ENCODE measurements at regions not wholly inside any gene's neighbourhood (a gene's known extent, or its start where the extent isn't known, plus 50 kb on each side); places are given as distances from the start of the nearest gene placed in this dataset.

GRCh38 chr9:135009051-135009560 lies 78.4 kb upstream of the OLFM1 start:
- DNase-seq (ENCODE audit: low spot score), result no peak

DNA sequence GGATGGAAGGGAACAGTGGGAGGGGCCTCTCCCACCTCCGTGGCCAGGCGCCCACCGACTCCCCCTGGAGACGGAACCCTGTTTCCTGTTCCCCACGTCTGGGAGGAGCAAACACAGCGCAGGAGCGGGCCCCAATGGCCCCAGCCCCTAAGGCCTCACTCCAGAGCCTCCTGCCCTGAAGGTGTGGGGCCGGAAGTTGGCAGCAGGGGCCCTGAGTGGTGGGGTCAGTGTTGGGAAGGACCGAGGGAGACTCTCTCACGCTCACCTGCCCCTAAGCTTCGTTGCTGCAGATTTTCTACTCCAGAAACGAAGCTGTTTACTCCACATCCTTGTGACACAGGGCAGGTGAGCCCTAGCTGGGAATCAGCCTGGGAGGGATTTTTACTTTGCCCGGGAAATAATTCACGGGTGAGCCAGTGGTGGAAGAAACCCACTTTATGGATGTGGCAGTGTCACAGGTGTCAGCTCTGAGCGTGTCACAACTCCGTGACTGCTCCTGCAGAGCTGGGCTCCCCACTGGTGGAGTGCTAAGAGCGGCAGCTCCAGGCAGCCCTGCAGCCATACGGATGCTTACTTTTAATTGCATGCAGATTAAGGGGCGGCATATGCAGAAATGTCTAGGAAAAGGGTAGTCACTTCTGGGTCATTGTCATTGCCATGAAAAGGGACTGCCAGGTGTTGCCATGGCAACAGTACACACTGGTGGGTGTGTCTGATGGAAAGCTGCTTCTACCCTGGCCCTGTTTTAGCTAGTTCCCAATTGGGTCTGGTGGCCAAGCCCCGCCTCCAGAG lies 77.5 kb upstream of the OLFM1 start:
- no peak for DNase-seq (ENCODE audit: low spot score)

DNA sequence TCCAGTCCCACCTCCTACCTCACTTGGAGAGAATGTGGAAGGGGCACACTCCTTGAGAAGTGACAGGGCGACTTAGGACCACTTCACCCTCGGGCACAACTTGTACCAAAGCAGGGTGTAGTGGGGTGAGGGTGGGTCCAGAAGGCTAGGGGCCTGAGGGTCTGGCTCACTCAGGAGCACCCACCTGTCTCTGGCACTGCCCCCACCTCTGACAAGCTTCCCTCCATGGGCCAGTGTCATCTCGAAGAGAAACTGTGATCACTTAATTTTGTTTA lies 76.9 kb upstream of the OLFM1 start:
- DNase-seq (ENCODE audit: low spot score), result no peak

DNA sequence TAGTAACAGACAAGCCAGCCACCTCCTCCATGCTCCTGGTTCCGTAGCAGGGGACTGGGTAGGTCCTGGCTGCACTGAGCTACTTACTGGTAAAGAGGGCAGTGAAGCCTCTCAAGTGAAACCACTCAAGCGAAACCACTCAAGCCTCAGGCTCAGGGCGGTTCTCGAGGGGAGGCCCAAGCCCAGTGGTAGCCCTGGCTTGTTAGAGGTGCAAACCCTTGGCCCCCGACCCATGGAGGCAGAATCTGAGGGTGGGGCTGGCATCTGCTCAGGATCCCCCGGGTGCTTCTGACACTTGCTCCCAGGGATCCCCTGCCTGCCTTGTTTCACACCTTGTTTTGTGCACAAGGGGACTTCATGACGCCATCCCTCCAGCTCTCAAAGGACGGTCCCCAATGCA lies 76.5 kb upstream of the OLFM1 start:
- no peak for DNase-seq (ENCODE audit: low spot score)

DNA sequence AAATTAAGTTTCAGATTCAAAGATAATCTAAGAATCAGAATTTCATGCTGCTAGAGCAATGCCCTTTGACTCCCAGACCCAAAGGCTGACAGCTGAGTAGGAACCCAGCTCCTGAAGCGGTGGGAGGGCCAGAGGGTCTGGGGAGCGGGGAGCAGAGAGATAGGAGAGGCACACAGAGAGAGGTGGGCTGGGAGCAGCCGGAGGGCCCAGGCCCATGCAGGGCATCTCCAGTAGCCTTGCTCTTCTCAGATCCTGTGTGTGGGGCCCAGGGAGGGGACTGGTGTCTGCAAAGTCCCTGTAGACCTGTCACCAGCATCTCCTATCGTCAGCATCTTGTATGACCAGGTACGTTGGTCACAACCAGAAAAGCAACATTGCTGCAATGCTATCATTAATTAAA lies 75.3 kb upstream of the OLFM1 start:
- DNase-seq (ENCODE audit: low spot score), result no peak

- no peak for DNase-seq (ENCODE audit: low spot score)
Observed at GRCh38 chr9:135014311-135015010, 73.0 kb upstream of the OLFM1 start.

DNA sequence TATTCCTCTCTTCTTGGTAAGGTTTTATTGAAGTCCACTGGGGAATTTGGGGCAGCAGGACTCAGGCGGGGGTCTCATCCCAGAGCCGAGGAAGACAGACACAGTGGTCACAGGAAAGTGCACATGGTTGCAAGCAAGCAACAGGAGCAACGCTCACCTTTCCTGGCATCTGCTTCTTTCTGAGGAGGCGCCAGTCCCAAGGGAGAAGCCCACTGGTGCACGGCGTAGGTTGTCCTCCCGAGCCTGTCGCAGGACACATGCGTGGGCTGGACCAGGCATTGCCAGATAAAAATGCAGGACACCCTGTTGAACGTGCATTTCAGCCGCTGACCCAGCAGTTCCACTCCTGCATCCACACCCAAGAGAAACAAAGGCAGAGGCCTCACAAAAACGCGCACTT lies 72.4 kb upstream of the OLFM1 start:
- DNase-seq (ENCODE audit: low spot score), result no peak

DNA sequence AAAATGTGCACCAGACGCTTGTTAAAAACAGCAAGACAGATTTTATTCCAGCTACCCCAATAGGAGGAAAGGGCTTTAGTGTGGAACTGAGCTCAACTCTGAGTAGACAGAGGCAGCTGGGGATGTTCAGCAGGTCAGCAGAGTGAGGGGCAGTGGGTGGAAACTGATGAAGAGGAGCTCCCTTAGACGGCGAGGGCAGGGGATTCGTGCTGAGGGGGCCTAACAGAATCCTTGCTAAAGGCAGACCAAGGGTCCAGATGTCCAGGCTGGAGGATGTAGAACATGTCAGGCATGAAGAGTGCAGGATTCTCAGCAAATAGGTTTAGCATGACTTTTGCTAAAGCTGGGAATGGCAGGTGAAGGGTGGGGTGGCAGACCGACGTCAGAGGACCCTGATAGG lies 71.9 kb upstream of the OLFM1 start:
- no peak for DNase-seq (ENCODE audit: low spot score)

GRCh38 chr9:135016037-135016640 lies 71.3 kb upstream of the OLFM1 start:
- DNase-seq (ENCODE audit: low spot score), result no peak

- DNase-seq (ENCODE audit: low spot score), result no peak
Observed at GRCh38 chr9:135016876-135017275, 70.6 kb upstream of the OLFM1 start.

DNA sequence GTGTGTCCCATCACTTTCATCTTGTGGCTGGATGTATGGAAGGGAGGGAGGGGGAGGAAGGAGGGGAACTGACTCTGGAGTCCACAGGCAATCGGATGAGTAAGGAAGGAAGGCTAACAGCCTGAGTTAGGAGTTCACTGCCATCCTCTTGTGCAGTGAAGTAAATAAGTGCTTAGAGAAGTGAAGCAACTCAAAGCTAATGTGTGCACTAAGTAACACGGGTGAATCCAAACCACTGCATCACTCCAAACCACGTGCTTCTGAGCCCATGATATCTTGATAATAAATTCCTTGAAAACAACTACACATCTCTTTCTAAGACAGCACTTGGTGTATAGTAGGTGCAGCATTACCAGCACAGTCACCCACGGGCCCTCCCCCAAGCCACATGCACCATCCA lies 69.6 kb upstream of the OLFM1 start:
- no peak for DNase-seq (ENCODE audit: low spot score)

DNA sequence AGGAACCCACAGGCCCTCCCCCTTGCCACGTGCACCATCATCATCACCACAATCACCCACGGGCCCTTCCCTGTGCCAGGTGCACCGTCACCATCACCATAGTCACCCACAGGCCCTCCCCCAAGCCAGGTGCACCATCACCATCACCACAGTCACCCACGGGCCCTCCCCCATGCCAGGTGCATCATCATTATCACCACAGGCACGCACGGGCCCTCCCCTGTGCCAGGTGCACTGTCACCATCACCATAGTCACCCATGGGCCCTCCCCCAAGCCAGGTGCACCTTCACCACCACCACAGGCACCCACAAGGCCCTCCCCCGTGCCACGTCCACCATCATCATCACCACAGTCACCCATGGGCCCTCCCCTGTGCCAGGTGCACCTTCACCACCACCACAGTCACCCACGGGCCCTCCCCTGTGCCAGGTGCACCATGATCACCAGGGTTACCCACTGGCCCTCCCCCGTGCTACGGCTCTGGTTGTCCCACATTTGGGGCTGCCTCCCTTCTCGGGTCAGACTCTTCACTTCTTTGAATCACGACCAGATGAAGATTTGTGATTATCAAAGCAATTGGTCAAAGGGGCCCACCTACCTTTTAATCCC lies 69.1 kb upstream of the OLFM1 start:
- no peak for DNase-seq (ENCODE audit: low spot score)

DNA sequence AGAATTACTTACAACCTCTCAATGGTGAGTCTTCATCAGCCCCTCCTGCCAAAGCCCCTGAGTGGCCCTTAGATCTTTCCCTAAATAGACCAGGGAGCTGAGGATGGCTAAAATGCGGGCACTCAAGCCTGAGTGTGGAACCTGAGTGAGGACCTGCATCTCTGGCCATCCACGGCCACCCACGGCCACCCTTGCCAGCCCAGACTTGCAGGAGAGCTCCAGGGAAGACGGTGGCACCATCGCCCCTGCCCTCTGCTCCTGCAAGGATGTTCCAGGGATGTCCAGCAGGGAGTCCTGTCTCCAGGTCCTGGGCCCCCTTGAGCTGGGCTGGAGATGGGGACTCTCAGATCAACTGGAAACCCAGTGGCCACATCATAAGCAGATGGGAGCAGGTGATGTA lies 68.2 kb upstream of the OLFM1 start:
- no peak for DNase-seq (ENCODE audit: low spot score)

- DNase-seq (ENCODE audit: low spot score), result no peak
Observed at GRCh38 chr9:135020481-135021392, 66.7 kb upstream of the OLFM1 start.

- no peak for DNase-seq (ENCODE audit: low spot score)
Observed at GRCh38 chr9:135021393-135021789, 66.1 kb upstream of the OLFM1 start.

GRCh38 chr9:135022191-135022870 lies 65.1 kb upstream of the OLFM1 start:
- DNase-seq (ENCODE audit: low spot score), result no peak

DNA sequence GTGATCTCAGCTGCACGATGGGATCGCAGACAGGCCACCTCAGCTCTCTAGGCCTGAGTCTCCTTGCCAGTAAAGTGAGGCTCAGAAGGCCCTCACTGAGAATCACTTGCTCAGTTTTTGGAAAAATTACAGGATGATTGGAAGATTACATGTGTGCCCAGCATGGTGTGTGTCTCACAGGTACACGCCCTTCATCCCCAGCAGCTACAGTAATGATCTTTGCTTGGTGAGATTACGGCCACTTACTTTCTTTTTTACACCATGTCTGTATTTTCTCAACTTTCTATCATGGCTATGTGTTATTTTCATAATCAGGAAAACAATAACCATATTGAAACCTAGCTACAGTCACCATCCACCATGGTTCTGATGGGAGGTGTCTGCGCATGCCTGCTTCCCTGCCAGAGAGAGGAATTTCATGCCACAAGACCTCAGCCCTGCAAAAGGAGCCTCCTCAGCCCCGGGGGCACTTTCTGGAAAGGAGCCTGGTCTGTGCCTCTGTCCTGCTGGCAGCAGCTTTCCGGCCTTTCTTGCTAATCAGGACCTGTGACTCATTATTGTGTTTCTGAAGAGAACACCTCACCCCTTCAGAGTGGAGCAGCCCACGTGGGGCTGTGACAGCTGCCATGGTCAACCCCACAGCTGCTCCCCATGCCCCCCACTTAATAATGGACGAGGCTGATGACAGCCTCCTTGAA lies 64.2 kb upstream of the OLFM1 start:
- peak; percentile 90 for DNase-seq (ENCODE audit: low spot score)

DNA sequence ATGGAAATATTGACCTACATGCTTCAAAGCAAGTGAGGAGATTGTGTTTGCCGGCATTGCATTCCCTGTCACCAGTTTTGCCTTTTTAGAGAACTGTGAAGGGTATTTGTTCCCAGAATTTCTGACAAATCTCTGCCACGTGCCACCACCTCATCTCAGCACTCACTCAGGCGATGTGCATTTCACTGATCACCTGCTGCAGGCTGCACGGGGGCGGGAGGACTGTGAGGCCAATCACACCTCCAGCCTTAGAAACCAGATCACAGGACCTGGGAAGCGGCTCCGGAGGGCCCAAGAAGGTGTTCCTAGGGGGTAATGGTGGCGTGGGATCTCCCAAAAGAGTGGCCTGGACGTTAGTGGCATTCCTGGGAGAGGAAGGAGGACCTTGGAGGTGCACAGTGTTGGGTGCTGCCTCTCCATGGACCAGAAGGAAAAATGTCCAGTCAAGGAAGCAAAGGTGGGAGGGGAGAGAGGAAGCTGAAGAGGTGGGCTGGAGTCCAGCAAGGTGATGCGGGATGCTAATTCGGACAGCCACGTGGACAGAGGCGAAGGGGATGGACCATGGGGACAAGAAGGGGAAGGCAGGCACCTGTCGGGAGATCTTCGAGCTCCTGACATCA lies 63.6 kb upstream of the OLFM1 start:
- DNase-seq (ENCODE audit: low spot score), result no peak

- DNase-seq (ENCODE audit: low spot score), result no peak
Observed at GRCh38 chr9:135029463-135029862, 58.0 kb upstream of the OLFM1 start.

All from A172 (cell line).